Activated naive CD8-positive, alpha-beta T cell treated with anti-CD3 and anti-CD28 coated beads for 36 hours (primary cell): ENCODE measurements at regions not wholly inside any gene's neighbourhood (a gene's known extent, or its start where the extent isn't known, plus 50 kb on each side); places are given as distances from the start of the nearest gene placed in this dataset.
"Not testable (repeated sequence)": the region's sequence is repeated elsewhere in the genome, so short reads cannot be mapped to it uniquely, and the experiment has no call there.

Source experiments
- DNase-seq: peaks from one replicate; pipeline ENCODE4 v3.0.0; 2021
- H3K27ac Mint-ChIP-seq: one replicate; pipeline ENCODE4 v1.8.0; 2022; ENCODE audit warnings: mild to moderate bottlenecking, moderate library complexity, mixed read lengths
- H3K27me3 Mint-ChIP-seq: one replicate; pipeline ENCODE4 v1.8.0; 2022; ENCODE audit warnings: mild to moderate bottlenecking, mixed read lengths
- H3K36me3 Mint-ChIP-seq: one replicate; pipeline ENCODE4 v1.8.0; 2021; ENCODE audit warnings: mild to moderate bottlenecking, mixed read lengths
- H3K4me1 Mint-ChIP-seq: one replicate; pipeline ENCODE4 v1.8.0; 2021; ENCODE audit warnings: mixed read lengths
- H3K4me3 Mint-ChIP-seq: one replicate; pipeline ENCODE4 v1.8.0; 2022; ENCODE audit warnings: mild to moderate bottlenecking, moderate library complexity, mixed read lengths
- H3K9me3 Mint-ChIP-seq: one replicate; pipeline ENCODE4 v1.8.0; 2022; ENCODE audit warnings: mixed read lengths

GRCh38 chr10:89992575-89992974 lies 291.2 kb downstream of the KIF20B start:
- no peak for DNase-seq
- Mint-ChIP-seq H3K36me3 (no peaks in the 10 kb centered on the region), H3K4me1 (no peaks in the 10 kb centered on the region), H3K4me3 (no peak overlapping the region), H3K27ac (no peak overlapping the region), H3K27me3 (no peaks in the 10 kb centered on the region), H3K9me3 (peaks cover 9% of the 10 kb centered on the region)

- Mint-ChIP-seq H3K4me3 (no peak overlapping the region), H3K36me3 (no peaks in the 10 kb centered on the region), H3K27me3 (peaks cover 4% of the 10 kb centered on the region), H3K4me1 (no peaks in the 10 kb centered on the region), H3K27ac (no peak overlapping the region), H3K9me3 (no peaks in the 10 kb centered on the region)
- DNase-seq: no peak
These were observed 305.8 kb downstream of the KIF20B start for GRCh38 chr10:90007226-90007625.

- H3K27me3 Mint-ChIP-seq, H3K4me3 Mint-ChIP-seq, DNase-seq, H3K27ac Mint-ChIP-seq, H3K36me3 Mint-ChIP-seq, H3K9me3 Mint-ChIP-seq, H3K4me1 Mint-ChIP-seq: not testable (repeated sequence)
These were observed 309.9 kb downstream of the KIF20B start for GRCh38 chr10:90011281-90011680.

GRCh38 chr10:90018819-90019218 lies 317.4 kb downstream of the KIF20B start:
- no peak overlapping the region for H3K27ac Mint-ChIP-seq
- DNase-seq: no peak
- peaks cover 1% of the 10 kb centered on the region for H3K9me3 Mint-ChIP-seq
- H3K4me3 Mint-ChIP-seq: no peak overlapping the region
- H3K36me3 Mint-ChIP-seq: no peaks in the 10 kb centered on the region
- no peaks in the 10 kb centered on the region for H3K27me3 Mint-ChIP-seq
- H3K4me1 Mint-ChIP-seq: no peaks in the 10 kb centered on the region

- no peak overlapping the region for H3K27ac Mint-ChIP-seq
- H3K27me3 Mint-ChIP-seq: no peaks in the 10 kb centered on the region
- no peak for DNase-seq
- no peak overlapping the region for H3K4me3 Mint-ChIP-seq
- no peaks in the 10 kb centered on the region for H3K36me3 Mint-ChIP-seq
- H3K4me1 Mint-ChIP-seq: no peaks in the 10 kb centered on the region
- peaks cover 1% of the 10 kb centered on the region for H3K9me3 Mint-ChIP-seq
These were observed 319.1 kb downstream of the KIF20B start for GRCh38 chr10:90020506-90020905.

GRCh38 chr10:90023950-90024349 lies 322.6 kb downstream of the KIF20B start:
- Mint-ChIP-seq H3K36me3 (no peaks in the 10 kb centered on the region), H3K9me3 (no peaks in the 10 kb centered on the region), H3K27ac (no peak overlapping the region), H3K4me1 (no peaks in the 10 kb centered on the region), H3K27me3 (no peaks in the 10 kb centered on the region), H3K4me3 (no peak overlapping the region)
- DNase-seq: no peak

- H3K27me3 Mint-ChIP-seq: peaks cover 5% of the 10 kb centered on the region
- no peak overlapping the region for H3K4me3 Mint-ChIP-seq
- DNase-seq: no peak
- no peaks in the 10 kb centered on the region for H3K36me3 Mint-ChIP-seq
- H3K4me1 Mint-ChIP-seq: no peaks in the 10 kb centered on the region
- H3K27ac Mint-ChIP-seq: no peak overlapping the region
- no peaks in the 10 kb centered on the region for H3K9me3 Mint-ChIP-seq
These were observed 326.9 kb downstream of the KIF20B start for GRCh38 chr10:90028312-90028711.

GRCh38 chr10:90031776-90032175 lies 330.4 kb downstream of the KIF20B start:
- Mint-ChIP-seq H3K27ac (no peak overlapping the region), H3K36me3 (no peaks in the 10 kb centered on the region), H3K4me1 (no peaks in the 10 kb centered on the region), H3K9me3 (no peaks in the 10 kb centered on the region), H3K4me3 (no peak overlapping the region), H3K27me3 (peaks cover 5% of the 10 kb centered on the region)
- no peak for DNase-seq

- Mint-ChIP-seq H3K4me1 (no peaks in the 10 kb centered on the region), H3K9me3 (no peaks in the 10 kb centered on the region), H3K27ac (no peak overlapping the region), H3K36me3 (no peaks in the 10 kb centered on the region), H3K4me3 (no peak overlapping the region), H3K27me3 (peaks cover 5% of the 10 kb centered on the region)
- DNase-seq: no peak
These were observed 331.1 kb downstream of the KIF20B start for GRCh38 chr10:90032519-90032918.

- H3K36me3 Mint-ChIP-seq, H3K27ac Mint-ChIP-seq, DNase-seq, H3K4me1 Mint-ChIP-seq, H3K9me3 Mint-ChIP-seq, H3K4me3 Mint-ChIP-seq, H3K27me3 Mint-ChIP-seq: not testable (repeated sequence)
These were observed 333.5 kb downstream of the KIF20B start for GRCh38 chr10:90034862-90035261.

GRCh38 chr10:90041585-90041984 lies 340.2 kb downstream of the KIF20B start:
- Mint-ChIP-seq H3K4me3 (no peak overlapping the region), H3K36me3 (no peaks in the 10 kb centered on the region), H3K27me3 (no peaks in the 10 kb centered on the region), H3K27ac (no peak overlapping the region), H3K9me3 (no peaks in the 10 kb centered on the region), H3K4me1 (no peaks in the 10 kb centered on the region)
- DNase-seq: no peak

GRCh38 chr10:90042075-90042474 lies 340.7 kb downstream of the KIF20B start:
- Mint-ChIP-seq H3K36me3 (no peaks in the 10 kb centered on the region), H3K4me3 (no peak overlapping the region), H3K4me1 (no peaks in the 10 kb centered on the region), H3K9me3 (no peaks in the 10 kb centered on the region), H3K27ac (no peak overlapping the region), H3K27me3 (no peaks in the 10 kb centered on the region)
- DNase-seq: no peak

- Mint-ChIP-seq H3K36me3 (no peaks in the 10 kb centered on the region), H3K4me1 (no peaks in the 10 kb centered on the region), H3K27me3 (no peaks in the 10 kb centered on the region), H3K4me3 (no peak overlapping the region), H3K27ac (no peak overlapping the region), H3K9me3 (peaks cover 6% of the 10 kb centered on the region)
- no peak for DNase-seq
These were observed 345.9 kb downstream of the KIF20B start for GRCh38 chr10:90047243-90047729.

- Mint-ChIP-seq H3K27me3 (no peaks in the 10 kb centered on the region), H3K36me3 (no peaks in the 10 kb centered on the region), H3K27ac (no peak overlapping the region), H3K4me1 (no peaks in the 10 kb centered on the region), H3K9me3 (peaks cover 6% of the 10 kb centered on the region), H3K4me3 (no peak overlapping the region)
- DNase-seq: no peak
These were observed 349.7 kb downstream of the KIF20B start for GRCh38 chr10:90051053-90051452.

- H3K9me3 Mint-ChIP-seq: peaks cover 6% of the 10 kb centered on the region
- no peak overlapping the region for H3K27ac Mint-ChIP-seq
- no peak for DNase-seq
- H3K4me1 Mint-ChIP-seq: no peaks in the 10 kb centered on the region
- no peak overlapping the region for H3K4me3 Mint-ChIP-seq
- no peaks in the 10 kb centered on the region for H3K36me3 Mint-ChIP-seq
- H3K27me3 Mint-ChIP-seq: no peaks in the 10 kb centered on the region
These were observed 350.1 kb downstream of the KIF20B start for GRCh38 chr10:90051474-90051873.

GRCh38 chr10:90062786-90063185 lies 361.4 kb downstream of the KIF20B start:
- H3K36me3 Mint-ChIP-seq: no peaks in the 10 kb centered on the region
- no peak for DNase-seq
- H3K27me3 Mint-ChIP-seq: peaks cover 10% of the 10 kb centered on the region
- H3K9me3 Mint-ChIP-seq: no peaks in the 10 kb centered on the region
- no peak overlapping the region for H3K4me3 Mint-ChIP-seq
- no peak overlapping the region for H3K27ac Mint-ChIP-seq
- no peaks in the 10 kb centered on the region for H3K4me1 Mint-ChIP-seq

- H3K9me3 Mint-ChIP-seq: peaks cover 1% of the 10 kb centered on the region
- H3K27ac Mint-ChIP-seq: no peak overlapping the region
- no peaks in the 10 kb centered on the region for H3K36me3 Mint-ChIP-seq
- no peak for DNase-seq
- peaks cover 9% of the 10 kb centered on the region for H3K27me3 Mint-ChIP-seq
- no peak overlapping the region for H3K4me3 Mint-ChIP-seq
- H3K4me1 Mint-ChIP-seq: no peaks in the 10 kb centered on the region
These were observed 362.9 kb downstream of the KIF20B start for GRCh38 chr10:90064295-90064694.
